ENCODE measurements at regions not wholly inside any gene's neighbourhood (a gene's known extent, or its start where the extent isn't known, plus 50 kb on each side); places are given as distances from the start of the nearest gene placed in this dataset.

DNA sequence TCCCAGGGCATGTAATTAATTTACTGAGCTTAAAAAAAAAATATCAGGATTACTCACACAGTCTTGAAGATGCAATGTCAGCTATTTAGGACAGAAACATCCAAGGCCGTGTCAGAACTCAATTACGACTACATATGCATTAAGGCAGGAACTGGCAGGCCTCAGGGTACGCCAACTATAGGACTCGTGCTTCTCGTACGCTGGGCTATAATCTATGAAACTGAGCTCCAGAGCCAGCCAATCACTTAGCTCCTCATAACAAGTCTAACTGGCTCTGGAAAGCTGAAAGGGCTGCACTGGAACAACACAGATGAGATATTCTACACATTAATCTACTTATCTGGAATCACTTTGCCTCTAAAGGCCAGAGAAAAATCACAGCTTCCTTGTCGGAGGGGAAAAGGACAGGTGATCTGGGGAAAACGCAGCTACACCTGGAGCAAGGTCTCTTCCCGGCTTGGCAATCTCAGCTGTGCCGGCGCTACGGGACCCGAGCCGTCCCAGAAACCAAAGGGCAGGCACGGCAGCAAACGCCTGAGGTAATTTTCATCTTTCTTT is 212.0 kb downstream of the DEPDC1B start:
- no peak overlapping the region for H3K4me2 ChIP-seq (ENCODE audit: insufficient read depth, insufficient read length, low read length)
- no peak overlapping the region for H3T11ph ChIP-seq (ENCODE audit: low read length)
- no peak for DNase-seq
- H3K4me1 ChIP-seq (ENCODE audit: insufficient read depth, low read length): no peaks in the 10 kb centered on the region
- H4K5ac ChIP-seq (ENCODE audit: insufficient read length, low read depth, low read length): no peak overlapping the region
- no peak overlapping the region for H3K27ac Mint-ChIP-seq
- TF ChIP-seq, protein P1, sequence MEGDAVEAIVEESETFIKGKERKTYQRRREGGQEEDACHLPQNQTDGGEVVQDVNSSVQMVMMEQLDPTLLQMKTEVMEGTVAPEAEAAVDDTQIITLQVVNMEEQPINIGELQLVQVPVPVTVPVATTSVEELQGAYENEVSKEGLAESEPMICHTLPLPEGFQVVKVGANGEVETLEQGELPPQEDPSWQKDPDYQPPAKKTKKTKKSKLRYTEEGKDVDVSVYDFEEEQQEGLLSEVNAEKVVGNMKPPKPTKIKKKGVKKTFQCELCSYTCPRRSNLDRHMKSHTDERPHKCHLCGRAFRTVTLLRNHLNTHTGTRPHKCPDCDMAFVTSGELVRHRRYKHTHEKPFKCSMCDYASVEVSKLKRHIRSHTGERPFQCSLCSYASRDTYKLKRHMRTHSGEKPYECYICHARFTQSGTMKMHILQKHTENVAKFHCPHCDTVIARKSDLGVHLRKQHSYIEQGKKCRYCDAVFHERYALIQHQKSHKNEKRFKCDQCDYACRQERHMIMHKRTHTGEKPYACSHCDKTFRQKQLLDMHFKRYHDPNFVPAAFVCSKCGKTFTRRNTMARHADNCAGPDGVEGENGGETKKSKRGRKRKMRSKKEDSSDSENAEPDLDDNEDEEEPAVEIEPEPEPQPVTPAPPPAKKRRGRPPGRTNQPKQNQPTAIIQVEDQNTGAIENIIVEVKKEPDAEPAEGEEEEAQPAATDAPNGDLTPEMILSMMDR (conservative IDR thresholded peaks at IDR 0.05): no peak
- H2BK120ac ChIP-seq (ENCODE audit: low read depth, low read length, poor library complexity, severe bottlenecking): no peak overlapping the region
- WGBS (ENCODE audit: extremely low coverage, insufficient read length, low lambda C conversion rate): no CpG with 5 or more reads among the region's 16 CpGs
- H4K8ac ChIP-seq (replicated peaks; ENCODE audit: insufficient read length, low read depth, low read length): no peak overlapping the region
- H3K79me2 ChIP-seq (ENCODE audit: insufficient read depth, low read length): no peaks in the 10 kb centered on the region
- H3K23me2 ChIP-seq (ENCODE audit: insufficient read length, low read depth, low read length, poor library complexity, severe bottlenecking): no peaks in the 10 kb centered on the region
- H3K9ac ChIP-seq (ENCODE audit: extremely low read depth, insufficient read length, low read length): no peak overlapping the region
- H3K27me3 Mint-ChIP-seq (ENCODE audit: low read depth): no peaks in the 10 kb centered on the region
- no peaks in the 10 kb centered on the region for H3K9me3 ChIP-seq (ENCODE audit: control insufficient read depth, low read depth, low read length)
- no peak overlapping the region for H2AFZ ChIP-seq (ENCODE audit: low read length)
- H2AK5ac ChIP-seq (ENCODE audit: insufficient read length, low read length): no peak overlapping the region
- H3K9me3 Mint-ChIP-seq: no peaks in the 10 kb centered on the region
- H3K4ac ChIP-seq (ENCODE audit: low read depth, low read length): no peak overlapping the region
- no peaks in the 10 kb centered on the region for H3K4me1 Mint-ChIP-seq
- no peak overlapping the region for H3K18ac ChIP-seq (ENCODE audit: insufficient read length, low read depth, low read length)
- H2BK12ac ChIP-seq (ENCODE audit: insufficient read length, low read depth, low read length): no peak overlapping the region
- H2BK20ac ChIP-seq (ENCODE audit: low read depth, low read length, poor library complexity, severe bottlenecking): no peak overlapping the region
- no peaks in the 10 kb centered on the region for H3K79me1 ChIP-seq (ENCODE audit: insufficient read depth, low read depth, low read length, poor library complexity, severe bottlenecking)
- H3K36me3 Mint-ChIP-seq (ENCODE audit: insufficient read depth in 1 of 3, low read depth in 3 of 3): no peaks in the 10 kb centered on the region
- H3K14ac ChIP-seq (ENCODE audit: insufficient read depth, low read length): no peak overlapping the region
- no peak overlapping the region for H3K4me3 Mint-ChIP-seq
- no peak overlapping the region for H2BK15ac ChIP-seq (ENCODE audit: low read depth, low read length)
- no peak overlapping the region for H2BK5ac ChIP-seq (ENCODE audit: insufficient read length, low read length)
- H3K27me3 ChIP-seq (ENCODE audit: insufficient read depth, low read length): no peaks in the 10 kb centered on the region
- no peak overlapping the region for H3K23ac ChIP-seq (ENCODE audit: insufficient read length, low read depth, low read length)
- H3K56ac ChIP-seq (ENCODE audit: insufficient read length, low read depth, low read length): no peak overlapping the region
- no peak overlapping the region for H3K27ac ChIP-seq (ENCODE audit: insufficient read length, low read depth, low read length)
- H4K20me1 ChIP-seq (ENCODE audit: control insufficient read depth, insufficient read depth, insufficient read length): no peaks in the 10 kb centered on the region
- no peak overlapping the region for H4K91ac ChIP-seq (ENCODE audit: insufficient read length, low read depth, low read length)

All from H9 (cell line).